ENCODE measurements at regions not wholly inside any gene's neighbourhood (a gene's known extent, or its start where the extent isn't known, plus 50 kb on each side); places are given as distances from the start of the nearest gene placed in this dataset.
A peak's percentile ranks its signal among the peaks of the same experiment; 100 is the strongest.

GRCh38 chr5:159422361-159422760 is 92.1 kb upstream of the IL12B start:
- peak; percentile 36 for DNase-seq (ENCODE audit: low read depth)

- DNase-seq (ENCODE audit: low read depth) = no peak
Measured at GRCh38 chr5:159422910-159423309, 92.6 kb upstream of the IL12B start.

- no peak for DNase-seq (ENCODE audit: low read depth)
Measured at GRCh38 chr5:159424123-159424522, 93.8 kb upstream of the IL12B start.

GRCh38 chr5:159426694-159427093 is 96.4 kb upstream of the IL12B start:
- DNase-seq (ENCODE audit: low read depth) = no peak

GRCh38 chr5:159427180-159428012 is 97.1 kb upstream of the IL12B start:
- no peak for DNase-seq (ENCODE audit: low read depth)

GRCh38 chr5:159430361-159431012 is 100.2 kb upstream of the IL12B start:
- no peak for DNase-seq (ENCODE audit: low read depth)

GRCh38 chr5:159435855-159436254 is 105.6 kb upstream of the IL12B start:
- no peak for DNase-seq (ENCODE audit: low read depth)

- no peak for DNase-seq (ENCODE audit: low read depth)
Measured at GRCh38 chr5:159438092-159438491, 107.8 kb upstream of the IL12B start.

- DNase-seq (ENCODE audit: low read depth) = no peak
Measured at GRCh38 chr5:159439002-159439401, 108.7 kb upstream of the IL12B start.

GRCh38 chr5:159440235-159440634 is 109.9 kb upstream of the IL12B start:
- DNase-seq (ENCODE audit: low read depth) = no peak

GRCh38 chr5:159440968-159441367 is 110.7 kb upstream of the IL12B start:
- DNase-seq (ENCODE audit: low read depth) = no peak

GRCh38 chr5:159441441-159441840 is 111.2 kb upstream of the IL12B start:
- peak; percentile 29 for DNase-seq (ENCODE audit: low read depth)

GRCh38 chr5:159442206-159442850 is 112.0 kb upstream of the IL12B start:
- peak; percentile 47 for DNase-seq (ENCODE audit: low read depth)

GRCh38 chr5:159444441-159445082 is 114.3 kb upstream of the IL12B start:
- DNase-seq (ENCODE audit: low read depth) = peak; percentile 74

GRCh38 chr5:159447116-159447515 is 116.8 kb upstream of the IL12B start:
- no peak for DNase-seq (ENCODE audit: low read depth)

- DNase-seq (ENCODE audit: low read depth) = no peak
Measured at GRCh38 chr5:159448841-159449407, 118.6 kb upstream of the IL12B start.

- DNase-seq (ENCODE audit: low read depth) = peak; percentile 80
Measured at GRCh38 chr5:159449925-159450324, 119.6 kb upstream of the IL12B start.

GRCh38 chr5:159450417-159450816 is 120.1 kb upstream of the IL12B start:
- DNase-seq (ENCODE audit: low read depth) = no peak

- DNase-seq (ENCODE audit: low read depth) = peak; percentile 94
Measured at GRCh38 chr5:159451197-159452052, 121.1 kb upstream of the IL12B start.

GRCh38 chr5:159452480-159453167 is 122.3 kb upstream of the IL12B start:
- no peak for DNase-seq (ENCODE audit: low read depth)
